ENCODE measurements at regions not wholly inside any gene's neighbourhood (a gene's known extent, or its start where the extent isn't known, plus 50 kb on each side); places are given as distances from the start of the nearest gene placed in this dataset.

DNA sequence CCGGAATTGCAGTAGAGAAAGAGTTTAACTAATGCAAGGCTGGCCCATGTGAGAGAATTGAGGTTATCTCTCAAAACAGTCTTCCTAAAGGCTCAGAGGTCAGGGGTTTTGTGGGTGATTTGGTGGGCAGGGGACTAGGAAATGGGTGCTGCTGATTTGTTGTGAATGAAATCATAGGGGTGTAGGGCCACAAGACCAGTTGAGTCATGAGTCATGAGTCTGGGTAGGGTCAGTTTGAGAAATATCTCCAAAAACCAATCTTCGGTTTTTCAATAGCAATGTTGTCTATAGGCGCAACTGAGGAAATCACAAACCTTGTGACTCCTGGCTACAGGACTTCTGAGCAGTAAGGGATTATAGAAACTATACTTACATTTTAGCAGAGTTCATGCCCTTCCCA is 460.0 kb upstream of the NRP1 start:
- H3K4me3 ChIP-seq (ENCODE audit: control insufficient read depth in 2 of 3, extremely low read depth in 1 of 3, insufficient read depth in 2 of 3, low read depth in 1 of 3, low read length in 3 of 3), result no peak overlapping the region
- H3K4me1 ChIP-seq (ENCODE audit: control insufficient read depth, extremely low read depth, insufficient read depth, low read length), result no peaks in the 10 kb centered on the region
- H3K9ac ChIP-seq (ENCODE audit: control insufficient read depth, extremely low read depth, insufficient read depth, low read length), result no peak overlapping the region
- no peaks in the 10 kb centered on the region for H3K9me1 ChIP-seq (ENCODE audit: control insufficient read depth, extremely low read depth, insufficient read depth, low read length)
- dilution Hi-C loops (cut with MboI; ENCODE audit: extremely low pct_ligation_motif_present, low sequenced_read_pairs), result no loop called here
- no peaks in the 10 kb centered on the region for H3K9me3 ChIP-seq (ENCODE audit: control insufficient read depth, low read depth, low read length)
- TF ChIP-seq, protein P1, sequence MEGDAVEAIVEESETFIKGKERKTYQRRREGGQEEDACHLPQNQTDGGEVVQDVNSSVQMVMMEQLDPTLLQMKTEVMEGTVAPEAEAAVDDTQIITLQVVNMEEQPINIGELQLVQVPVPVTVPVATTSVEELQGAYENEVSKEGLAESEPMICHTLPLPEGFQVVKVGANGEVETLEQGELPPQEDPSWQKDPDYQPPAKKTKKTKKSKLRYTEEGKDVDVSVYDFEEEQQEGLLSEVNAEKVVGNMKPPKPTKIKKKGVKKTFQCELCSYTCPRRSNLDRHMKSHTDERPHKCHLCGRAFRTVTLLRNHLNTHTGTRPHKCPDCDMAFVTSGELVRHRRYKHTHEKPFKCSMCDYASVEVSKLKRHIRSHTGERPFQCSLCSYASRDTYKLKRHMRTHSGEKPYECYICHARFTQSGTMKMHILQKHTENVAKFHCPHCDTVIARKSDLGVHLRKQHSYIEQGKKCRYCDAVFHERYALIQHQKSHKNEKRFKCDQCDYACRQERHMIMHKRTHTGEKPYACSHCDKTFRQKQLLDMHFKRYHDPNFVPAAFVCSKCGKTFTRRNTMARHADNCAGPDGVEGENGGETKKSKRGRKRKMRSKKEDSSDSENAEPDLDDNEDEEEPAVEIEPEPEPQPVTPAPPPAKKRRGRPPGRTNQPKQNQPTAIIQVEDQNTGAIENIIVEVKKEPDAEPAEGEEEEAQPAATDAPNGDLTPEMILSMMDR (optimal IDR thresholded peaks at IDR 0.05 in 1 of 3, IDR thresholded peaks at IDR 0.05 in 1 of 3, conservative IDR thresholded peaks at IDR 0.05 in 1 of 3; ENCODE audit: extremely low read depth in 1 of 3, insufficient read depth in 2 of 3, low read length in 3 of 3), result no peak
- H3K79me2 ChIP-seq (ENCODE audit: control insufficient read depth, insufficient read depth, low read length), result no peaks in the 10 kb centered on the region
- no peak overlapping the region for H3K4me2 ChIP-seq (ENCODE audit: control insufficient read depth, extremely low read depth, insufficient read depth, low read depth, low read length)
- DNase-seq (ENCODE audit: low read depth, low spot score) (no peak), FAIRE-seq (no peak)
- no peaks in the 10 kb centered on the region for H3K36me3 ChIP-seq (ENCODE audit: control insufficient read depth in 2 of 2, extremely low read depth in 1 of 2, insufficient read depth in 2 of 2, low read length in 2 of 2)
- H3K27ac ChIP-seq (ENCODE audit: control insufficient read depth, insufficient read depth, low read length), result no peak overlapping the region
- H2AFZ ChIP-seq (ENCODE audit: control insufficient read depth, low read length), result no peak overlapping the region
- no peaks in the 10 kb centered on the region for H3K27me3 ChIP-seq (ENCODE audit: control insufficient read depth, extremely low read depth, insufficient read depth, low read length)
- no peaks in the 10 kb centered on the region for H4K20me1 ChIP-seq (ENCODE audit: control insufficient read depth, extremely low read depth, insufficient read depth, low read length)

DNA sequence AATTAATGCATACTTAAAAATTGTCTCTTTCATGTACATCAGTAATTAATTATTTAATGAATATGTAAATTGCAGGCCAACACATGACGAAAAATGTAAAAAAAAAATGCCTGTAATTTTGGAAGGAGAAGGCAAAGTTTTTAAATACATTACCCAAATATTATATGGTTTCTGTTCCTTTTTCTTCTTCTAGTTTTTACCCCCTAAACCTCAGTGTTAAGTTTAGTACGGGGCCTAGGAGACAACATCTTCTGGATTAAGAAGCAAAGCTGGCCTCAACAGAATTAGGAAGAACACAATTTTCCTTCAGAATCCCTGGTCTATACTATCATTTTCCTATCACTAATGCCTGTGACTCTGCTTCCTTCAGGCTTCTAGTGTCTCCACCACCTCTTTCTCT is 459.3 kb upstream of the NRP1 start:
- H3K27ac ChIP-seq (ENCODE audit: control insufficient read depth, insufficient read depth, low read length), result no peak overlapping the region
- DNase-seq (ENCODE audit: low read depth, low spot score), result no peak
- no peak for FAIRE-seq
- H3K4me2 ChIP-seq (ENCODE audit: control insufficient read depth, extremely low read depth, insufficient read depth, low read depth, low read length), result no peak overlapping the region
- H3K9me1 ChIP-seq (ENCODE audit: control insufficient read depth, extremely low read depth, insufficient read depth, low read length), result no peaks in the 10 kb centered on the region
- H4K20me1 ChIP-seq (ENCODE audit: control insufficient read depth, extremely low read depth, insufficient read depth, low read length), result no peaks in the 10 kb centered on the region
- no peaks in the 10 kb centered on the region for H3K4me1 ChIP-seq (ENCODE audit: control insufficient read depth, extremely low read depth, insufficient read depth, low read length)
- H3K9ac ChIP-seq (ENCODE audit: control insufficient read depth, extremely low read depth, insufficient read depth, low read length), result no peak overlapping the region
- H3K27me3 ChIP-seq (ENCODE audit: control insufficient read depth, extremely low read depth, insufficient read depth, low read length), result no peaks in the 10 kb centered on the region
- TF ChIP-seq, protein P1 (optimal IDR thresholded peaks at IDR 0.05 in 1 of 3, IDR thresholded peaks at IDR 0.05 in 1 of 3, conservative IDR thresholded peaks at IDR 0.05 in 1 of 3; ENCODE audit: extremely low read depth in 1 of 3, insufficient read depth in 2 of 3, low read length in 3 of 3), result no peak
- no peak for TF ChIP-seq EZH2 (IDR thresholded peaks at IDR 0.05; ENCODE audit: low read length)
- H3K36me3 ChIP-seq (ENCODE audit: control insufficient read depth in 2 of 2, extremely low read depth in 1 of 2, insufficient read depth in 2 of 2, low read length in 2 of 2), result no peaks in the 10 kb centered on the region
- no peak overlapping the region for H2AFZ ChIP-seq (ENCODE audit: control insufficient read depth, low read length)
- H3K9me3 ChIP-seq (ENCODE audit: control insufficient read depth, low read depth, low read length), result no peaks in the 10 kb centered on the region
- H3K79me2 ChIP-seq (ENCODE audit: control insufficient read depth, insufficient read depth, low read length), result no peaks in the 10 kb centered on the region
- H3K4me3 ChIP-seq (ENCODE audit: control insufficient read depth in 2 of 3, extremely low read depth in 1 of 3, insufficient read depth in 2 of 3, low read depth in 1 of 3, low read length in 3 of 3), result no peak overlapping the region
- dilution Hi-C loops (cut with MboI; ENCODE audit: extremely low pct_ligation_motif_present, low sequenced_read_pairs), result no loop called here

All from keratinocyte (primary cell).